SU-DHL-6 (cell line): ENCODE measurements at regions not wholly inside any gene's neighbourhood (a gene's known extent, or its start where the extent isn't known, plus 50 kb on each side); places are given as distances from the start of the nearest gene placed in this dataset.

Experiments used
- CTCF ChIP-seq: fragments of 200-600 bp; sonication (generic); IDR thresholded peaks from one replicate; pipeline ENCODE4 v1.5.1; 2017; ENCODE audit warnings: antibody characterized with exemption, mild to moderate bottlenecking, low read length, moderate library complexity; ENCODE audit not compliant: insufficient read depth, poor library complexity, severe bottlenecking
- EZH2phosphoT487 ChIP-seq: fragments of 200-600 bp; sonication (generic), shearing (Covaris generic); conservative IDR thresholded peaks from 2 replicates; pipeline ENCODE4 v1.6.1; 2018; ENCODE audit warnings: mild to moderate bottlenecking, antibody characterized with exemption, low read length, moderate library complexity, mixed read lengths

- TF ChIP-seq CTCF (no peak), EZH2phosphoT487 (no peak)
Measured at GRCh38 chr16:47904691-47905090, 251.1 kb downstream of the ABCC12 start.
